ENCODE measurements at regions not wholly inside any gene's neighbourhood (a gene's known extent, or its start where the extent isn't known, plus 50 kb on each side); places are given as distances from the start of the nearest gene placed in this dataset.

DNA sequence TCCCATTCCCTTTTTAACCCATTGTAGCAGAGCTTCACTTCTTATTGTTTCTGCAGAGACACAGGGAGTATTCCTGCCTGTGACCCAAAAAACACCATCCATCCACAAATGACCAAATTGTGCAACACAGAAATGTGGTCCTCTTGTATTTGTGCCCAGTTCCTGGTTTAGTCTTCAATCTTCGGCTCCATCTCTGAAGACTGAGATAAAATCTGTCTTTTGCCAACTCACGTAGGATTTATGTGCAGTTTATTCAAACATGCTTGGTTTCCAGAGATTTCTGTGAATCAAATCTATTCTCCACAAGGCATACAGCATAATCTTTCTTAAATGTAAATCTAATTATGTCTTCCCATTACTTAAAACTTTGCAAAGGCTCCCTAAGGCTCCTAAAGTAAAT lies 307.0 kb downstream of the AASDHPPT start:
- no peak overlapping the region for H3K4me2 ChIP-seq (ENCODE audit: low read length)
- DNase-seq (ENCODE audit: low read depth, low spot score) (no peak), ATAC-seq (no peak)
- H3K79me2 ChIP-seq (ENCODE audit: insufficient read depth, low read length), result no peaks in the 10 kb centered on the region
- no peaks in the 10 kb centered on the region for H3K27me3 ChIP-seq (ENCODE audit: insufficient read depth, low read length)
- no peak overlapping the region for H3K4me3 ChIP-seq (replicated peaks in 1 of 2; ENCODE audit: low read depth in 1 of 2, low read length in 2 of 2)
- H3K9me2 ChIP-seq (ENCODE audit: insufficient read depth), result no peaks in the 10 kb centered on the region
- H3K36me3 ChIP-seq (ENCODE audit: control insufficient read depth in 1 of 2, insufficient read depth in 2 of 2, low read length in 2 of 2), result no peaks in the 10 kb centered on the region
- BruUV-seq (replicated peaks), result no TSS peak
- no peak overlapping the region for H3K27ac ChIP-seq (ENCODE audit: low read depth, low read length)
- no peak overlapping the region for H2AFZ ChIP-seq (ENCODE audit: low read depth, low read length, poor library complexity, severe bottlenecking)
- no peak overlapping the region for H3K9ac ChIP-seq (ENCODE audit: low read length)
- intact Hi-C loops (cut with micrococcal nuclease), result no loop called here
- ChIA-PET RAD21 (ENCODE audit: low non-redundant PET in 1 of 2, low total read pairs in 2 of 2, uncharacterized antibody in 2 of 2, unreplicated experiment in 2 of 2) (no interaction called here), CTCF (no interaction called here), POLR2A (no interaction called here)
- H3K9me3 ChIP-seq (ENCODE audit: control insufficient read depth in 1 of 2, insufficient read depth in 1 of 2, low read depth in 1 of 2, low read length in 2 of 2), result no peaks in the 10 kb centered on the region
- no peaks in the 10 kb centered on the region for H4K20me1 ChIP-seq (ENCODE audit: insufficient read depth)
- no peak for TF ChIP-seq CEBPB (IDR thresholded peaks at IDR 0.05; ENCODE audit: low read depth)
- no peak for TF ChIP-seq ELF1 (IDR thresholded peaks at IDR 0.05; ENCODE audit: borderline replicate concordance, low read depth)
- TF ChIP-seq, protein P1, sequence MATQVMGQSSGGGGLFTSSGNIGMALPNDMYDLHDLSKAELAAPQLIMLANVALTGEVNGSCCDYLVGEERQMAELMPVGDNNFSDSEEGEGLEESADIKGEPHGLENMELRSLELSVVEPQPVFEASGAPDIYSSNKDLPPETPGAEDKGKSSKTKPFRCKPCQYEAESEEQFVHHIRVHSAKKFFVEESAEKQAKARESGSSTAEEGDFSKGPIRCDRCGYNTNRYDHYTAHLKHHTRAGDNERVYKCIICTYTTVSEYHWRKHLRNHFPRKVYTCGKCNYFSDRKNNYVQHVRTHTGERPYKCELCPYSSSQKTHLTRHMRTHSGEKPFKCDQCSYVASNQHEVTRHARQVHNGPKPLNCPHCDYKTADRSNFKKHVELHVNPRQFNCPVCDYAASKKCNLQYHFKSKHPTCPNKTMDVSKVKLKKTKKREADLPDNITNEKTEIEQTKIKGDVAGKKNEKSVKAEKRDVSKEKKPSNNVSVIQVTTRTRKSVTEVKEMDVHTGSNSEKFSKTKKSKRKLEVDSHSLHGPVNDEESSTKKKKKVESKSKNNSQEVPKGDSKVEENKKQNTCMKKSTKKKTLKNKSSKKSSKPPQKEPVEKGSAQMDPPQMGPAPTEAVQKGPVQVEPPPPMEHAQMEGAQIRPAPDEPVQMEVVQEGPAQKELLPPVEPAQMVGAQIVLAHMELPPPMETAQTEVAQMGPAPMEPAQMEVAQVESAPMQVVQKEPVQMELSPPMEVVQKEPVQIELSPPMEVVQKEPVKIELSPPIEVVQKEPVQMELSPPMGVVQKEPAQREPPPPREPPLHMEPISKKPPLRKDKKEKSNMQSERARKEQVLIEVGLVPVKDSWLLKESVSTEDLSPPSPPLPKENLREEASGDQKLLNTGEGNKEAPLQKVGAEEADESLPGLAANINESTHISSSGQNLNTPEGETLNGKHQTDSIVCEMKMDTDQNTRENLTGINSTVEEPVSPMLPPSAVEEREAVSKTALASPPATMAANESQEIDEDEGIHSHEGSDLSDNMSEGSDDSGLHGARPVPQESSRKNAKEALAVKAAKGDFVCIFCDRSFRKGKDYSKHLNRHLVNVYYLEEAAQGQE (IDR thresholded peaks at IDR 0.05; ENCODE audit: low read depth), result no peak
- TF ChIP-seq, protein P2, sequence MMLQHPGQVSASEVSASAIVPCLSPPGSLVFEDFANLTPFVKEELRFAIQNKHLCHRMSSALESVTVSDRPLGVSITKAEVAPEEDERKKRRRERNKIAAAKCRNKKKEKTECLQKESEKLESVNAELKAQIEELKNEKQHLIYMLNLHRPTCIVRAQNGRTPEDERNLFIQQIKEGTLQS (IDR thresholded peaks at IDR 0.05), result no peak
- H3K4me1 ChIP-seq (ENCODE audit: control insufficient read depth in 1 of 2, insufficient read depth in 2 of 2, low read length in 2 of 2), result peaks cover 0 to 6% of the 10 kb centered on the region in 2 experiments; a peak in 2 of 4 replicates

DNA sequence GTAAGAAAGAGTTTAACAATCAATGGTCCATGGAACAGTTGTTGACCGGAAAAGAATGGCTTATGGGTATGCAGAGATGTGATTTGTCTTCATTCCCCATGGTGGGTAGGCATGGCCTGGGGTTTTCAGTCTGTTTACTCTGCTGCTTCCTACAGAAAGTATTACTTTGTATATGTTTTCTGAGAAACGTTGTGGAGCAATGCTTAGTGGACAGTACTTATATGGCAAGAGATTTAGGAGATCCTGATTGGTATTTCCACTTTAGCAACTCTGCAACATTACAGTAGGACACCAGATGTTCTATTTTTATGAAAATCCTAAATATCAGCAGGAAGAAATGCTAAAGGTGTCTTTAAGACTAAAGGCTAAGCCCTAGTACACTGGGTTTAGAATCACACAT lies 309.1 kb downstream of the AASDHPPT start:
- POLR2A ChIA-PET, result no interaction called here
- DNase-seq (ENCODE audit: low read depth, low spot score), result no peak
- no peaks in the 10 kb centered on the region for H3K9me3 ChIP-seq (ENCODE audit: control insufficient read depth in 1 of 2, insufficient read depth in 1 of 2, low read depth in 1 of 2, low read length in 2 of 2)
- TF ChIP-seq, protein P3, sequence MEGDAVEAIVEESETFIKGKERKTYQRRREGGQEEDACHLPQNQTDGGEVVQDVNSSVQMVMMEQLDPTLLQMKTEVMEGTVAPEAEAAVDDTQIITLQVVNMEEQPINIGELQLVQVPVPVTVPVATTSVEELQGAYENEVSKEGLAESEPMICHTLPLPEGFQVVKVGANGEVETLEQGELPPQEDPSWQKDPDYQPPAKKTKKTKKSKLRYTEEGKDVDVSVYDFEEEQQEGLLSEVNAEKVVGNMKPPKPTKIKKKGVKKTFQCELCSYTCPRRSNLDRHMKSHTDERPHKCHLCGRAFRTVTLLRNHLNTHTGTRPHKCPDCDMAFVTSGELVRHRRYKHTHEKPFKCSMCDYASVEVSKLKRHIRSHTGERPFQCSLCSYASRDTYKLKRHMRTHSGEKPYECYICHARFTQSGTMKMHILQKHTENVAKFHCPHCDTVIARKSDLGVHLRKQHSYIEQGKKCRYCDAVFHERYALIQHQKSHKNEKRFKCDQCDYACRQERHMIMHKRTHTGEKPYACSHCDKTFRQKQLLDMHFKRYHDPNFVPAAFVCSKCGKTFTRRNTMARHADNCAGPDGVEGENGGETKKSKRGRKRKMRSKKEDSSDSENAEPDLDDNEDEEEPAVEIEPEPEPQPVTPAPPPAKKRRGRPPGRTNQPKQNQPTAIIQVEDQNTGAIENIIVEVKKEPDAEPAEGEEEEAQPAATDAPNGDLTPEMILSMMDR (IDR thresholded peaks at IDR 0.05 in 2 of 3, conservative IDR thresholded peaks at IDR 0.05 in 1 of 3; ENCODE audit: borderline replicate concordance in 1 of 3, insufficient read depth in 1 of 3, low read depth in 2 of 3, low read length in 2 of 3), result no peak
- TF ChIP-seq SIN3A (IDR thresholded peaks at IDR 0.05; ENCODE audit: low read depth) (no peak), TCF7L2 (IDR thresholded peaks at IDR 0.05; ENCODE audit: borderline replicate concordance, extremely low read depth, insufficient read depth, insufficient read length) (no peak), POLR2A (IDR thresholded peaks at IDR 0.05; ENCODE audit: borderline replicate concordance, extremely low read depth, insufficient read depth, insufficient read length) (no peak), CEBPB (IDR thresholded peaks at IDR 0.05; ENCODE audit: low read depth) (no peak), SP1 (IDR thresholded peaks at IDR 0.05; ENCODE audit: low read depth) (no peak), ZFX (IDR thresholded peaks at IDR 0.05) (no peak), JUND (IDR thresholded peaks at IDR 0.05) (no peak)
- H3K79me2 ChIP-seq (ENCODE audit: insufficient read depth, low read length), result no peaks in the 10 kb centered on the region
- H3K9me2 ChIP-seq (ENCODE audit: insufficient read depth), result no peaks in the 10 kb centered on the region
- ATAC-seq, result no peak
- no peaks in the 10 kb centered on the region for H3K36me3 ChIP-seq (ENCODE audit: control insufficient read depth in 1 of 2, insufficient read depth in 2 of 2, low read length in 2 of 2)
- no peaks in the 10 kb centered on the region for H4K20me1 ChIP-seq (ENCODE audit: insufficient read depth)
- no peak overlapping the region for H3K4me2 ChIP-seq (ENCODE audit: low read length)
- no TSS peak for BruUV-seq (replicated peaks)
- CTCF ChIA-PET, result no interaction called here
- no peak overlapping the region for H2AFZ ChIP-seq (ENCODE audit: low read depth, low read length, poor library complexity, severe bottlenecking)
- intact Hi-C loops (cut with micrococcal nuclease), result no loop called here
- no peak overlapping the region for H3K9ac ChIP-seq (ENCODE audit: low read length)
- no peak overlapping the region for H3K27ac ChIP-seq (ENCODE audit: low read depth, low read length)
- H3K4me1 ChIP-seq (ENCODE audit: control insufficient read depth in 1 of 2, insufficient read depth in 2 of 2, low read length in 2 of 2), result peaks cover 0 to 11% of the 10 kb centered on the region in 2 experiments; a peak in 2 of 4 replicates
- no peaks in the 10 kb centered on the region for H3K27me3 ChIP-seq (ENCODE audit: insufficient read depth, low read length)
- H3K4me3 ChIP-seq (replicated peaks in 1 of 2; ENCODE audit: low read depth in 1 of 2, low read length in 2 of 2), result no peak overlapping the region
- RAD21 ChIA-PET (ENCODE audit: low non-redundant PET in 1 of 2, low total read pairs in 2 of 2, uncharacterized antibody in 2 of 2, unreplicated experiment in 2 of 2), result no interaction called here
